ENCODE measurements at regions not wholly inside any gene's neighbourhood (a gene's known extent, or its start where the extent isn't known, plus 50 kb on each side); places are given as distances from the start of the nearest gene placed in this dataset.

GRCh38 chr7:33680682-33681081 lies 224.7 kb upstream of the BMPER start:
- Histone ChIP-seq H4K20me1 (no peaks in the 10 kb centered on the region), H3K36me3 (no peaks in the 10 kb centered on the region), H3K9me3 (no peaks in the 10 kb centered on the region), H3K27me3 (no peaks in the 10 kb centered on the region), H3K27ac (no peak overlapping the region), H3K4me2 (no peak overlapping the region), H3K4me1 (no peaks in the 10 kb centered on the region), H3K4me3 (no peak overlapping the region), H3K9ac (no peak overlapping the region)
- TF ChIP-seq Cebpa-rat (IDR thresholded peaks at IDR 0.05) = no peak

DNA sequence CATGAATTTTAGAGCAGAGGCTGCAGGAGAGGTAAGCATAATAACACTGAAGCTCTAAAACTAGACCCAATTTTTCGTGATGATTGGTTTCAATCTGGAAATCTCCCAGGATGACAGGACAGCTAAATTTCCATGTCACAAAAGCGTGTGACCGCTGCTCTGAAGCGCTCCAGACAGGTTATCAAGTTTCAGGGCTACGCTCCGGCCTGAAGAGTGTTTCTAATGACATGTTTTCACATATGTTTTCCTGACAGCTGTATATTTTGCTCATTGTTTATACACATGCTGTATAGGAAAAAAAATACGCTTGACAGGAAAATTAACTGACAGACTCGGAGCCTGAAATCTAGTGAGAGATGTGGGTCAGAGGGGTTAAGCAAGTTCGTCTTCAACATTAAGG lies 219.8 kb upstream of the BMPER start:
- no peaks in the 10 kb centered on the region for H3K9me3 ChIP-seq
- TF ChIP-seq Cebpa-rat (IDR thresholded peaks at IDR 0.05) = no peak
- H4K20me1 ChIP-seq = no peaks in the 10 kb centered on the region
- H3K27ac ChIP-seq = no peak overlapping the region
- no peak overlapping the region for H3K4me3 ChIP-seq
- no peak overlapping the region for H3K9ac ChIP-seq
- no peaks in the 10 kb centered on the region for H3K36me3 ChIP-seq
- no peaks in the 10 kb centered on the region for H3K4me1 ChIP-seq
- H3K27me3 ChIP-seq = no peaks in the 10 kb centered on the region
- H3K4me2 ChIP-seq = no peak overlapping the region

GRCh38 chr7:33685981-33686683 lies 219.2 kb upstream of the BMPER start:
- Histone ChIP-seq H3K4me3 (no peak overlapping the region), H3K4me2 (no peak overlapping the region), H4K20me1 (no peaks in the 10 kb centered on the region), H3K27ac (no peak overlapping the region), H3K9ac (no peak overlapping the region), H3K36me3 (no peaks in the 10 kb centered on the region), H3K4me1 (no peaks in the 10 kb centered on the region), H3K27me3 (no peaks in the 10 kb centered on the region), H3K9me3 (no peaks in the 10 kb centered on the region)
- TF ChIP-seq Cebpa-rat (IDR thresholded peaks at IDR 0.05) = no peak

DNA sequence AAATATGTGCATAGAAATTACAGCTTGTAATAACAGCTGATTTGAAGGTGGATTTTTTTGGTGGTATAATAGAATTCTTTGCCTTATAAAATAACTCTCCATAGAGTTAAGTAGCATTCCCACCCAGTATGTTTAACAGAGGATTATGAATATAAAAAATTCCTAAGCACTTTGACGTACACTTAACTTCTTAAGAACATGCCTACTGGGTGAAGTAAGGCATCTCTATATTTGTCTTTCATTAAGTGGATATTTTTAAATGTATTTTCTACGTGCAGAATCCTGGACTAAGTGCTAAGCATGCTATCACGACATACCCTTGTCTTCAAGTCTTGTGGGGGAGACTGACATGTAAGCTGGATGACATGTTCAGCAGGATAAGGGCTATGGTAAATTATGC lies 217.7 kb upstream of the BMPER start:
- no peak overlapping the region for H3K4me3 ChIP-seq
- no peak overlapping the region for H3K27ac ChIP-seq
- TF ChIP-seq Cebpa-rat (IDR thresholded peaks at IDR 0.05) = no peak
- H3K9me3 ChIP-seq = no peaks in the 10 kb centered on the region
- no peak overlapping the region for H3K9ac ChIP-seq
- no peak overlapping the region for H3K4me2 ChIP-seq
- no peaks in the 10 kb centered on the region for H3K36me3 ChIP-seq
- no peaks in the 10 kb centered on the region for H3K4me1 ChIP-seq
- no peaks in the 10 kb centered on the region for H4K20me1 ChIP-seq
- H3K27me3 ChIP-seq = no peaks in the 10 kb centered on the region

- Histone ChIP-seq H3K36me3 (no peaks in the 10 kb centered on the region), H3K4me3 (no peak overlapping the region)
These were observed 214.2 kb upstream of the BMPER start for GRCh38 chr7:33691180-33691579.

GRCh38 chr7:33692956-33693355 lies 212.4 kb upstream of the BMPER start:
- TF ChIP-seq Cebpa-rat (IDR thresholded peaks at IDR 0.05) = no peak
- no peaks in the 10 kb centered on the region for H3K27me3 ChIP-seq
- no peaks in the 10 kb centered on the region for H4K20me1 ChIP-seq
- H3K4me1 ChIP-seq = no peaks in the 10 kb centered on the region
- no peak overlapping the region for H3K9ac ChIP-seq
- no peak overlapping the region for H3K4me3 ChIP-seq
- H3K36me3 ChIP-seq = no peaks in the 10 kb centered on the region
- H3K4me2 ChIP-seq = no peak overlapping the region
- H3K27ac ChIP-seq = no peak overlapping the region
- H3K9me3 ChIP-seq = no peaks in the 10 kb centered on the region

More at GRCh38 chr7:33691180-33691579, 214.2 kb upstream of the BMPER start:
- Histone ChIP-seq H3K27me3 (no peaks in the 10 kb centered on the region), H3K4me1 (no peaks in the 10 kb centered on the region), H4K20me1 (no peaks in the 10 kb centered on the region), H3K9ac (no peak overlapping the region), H3K4me2 (no peak overlapping the region), H3K9me3 (no peaks in the 10 kb centered on the region), H3K27ac (no peak overlapping the region)
- TF ChIP-seq Cebpa-rat (IDR thresholded peaks at IDR 0.05) = no peak

- Histone ChIP-seq H3K9ac (no peak overlapping the region), H3K4me1 (no peaks in the 10 kb centered on the region), H3K36me3 (no peaks in the 10 kb centered on the region), H3K27ac (no peak overlapping the region), H4K20me1 (no peaks in the 10 kb centered on the region), H3K9me3 (no peaks in the 10 kb centered on the region), H3K4me3 (no peak overlapping the region), H3K27me3 (no peaks in the 10 kb centered on the region), H3K4me2 (no peak overlapping the region)
- TF ChIP-seq Cebpa-rat (IDR thresholded peaks at IDR 0.05) = no peak
These were observed 211.3 kb upstream of the BMPER start for GRCh38 chr7:33694006-33694405.

- no peak overlapping the region for H3K4me3 ChIP-seq
- no peaks in the 10 kb centered on the region for H3K27me3 ChIP-seq
- no peak for TF ChIP-seq Cebpa-rat (IDR thresholded peaks at IDR 0.05)
- H3K4me1 ChIP-seq = no peaks in the 10 kb centered on the region
- peaks cover 28% of the 10 kb centered on the region for H3K9me3 ChIP-seq
- H3K27ac ChIP-seq = no peak overlapping the region
- no peaks in the 10 kb centered on the region for H4K20me1 ChIP-seq
- no peak overlapping the region for H3K9ac ChIP-seq
- no peak overlapping the region for H3K4me2 ChIP-seq
- H3K36me3 ChIP-seq = no peaks in the 10 kb centered on the region
These were observed 207.7 kb upstream of the BMPER start for GRCh38 chr7:33697616-33698015.

- H3K4me2 ChIP-seq = no peak overlapping the region
- no peaks in the 10 kb centered on the region for H3K36me3 ChIP-seq
- peaks cover 30% of the 10 kb centered on the region for H3K9me3 ChIP-seq
- no peaks in the 10 kb centered on the region for H3K4me1 ChIP-seq
- H3K4me3 ChIP-seq = no peak overlapping the region
- no peaks in the 10 kb centered on the region for H3K27me3 ChIP-seq
- no peak for TF ChIP-seq Cebpa-rat (IDR thresholded peaks at IDR 0.05)
- no peaks in the 10 kb centered on the region for H4K20me1 ChIP-seq
- no peak overlapping the region for H3K9ac ChIP-seq
- no peak overlapping the region for H3K27ac ChIP-seq
These were observed 207.3 kb upstream of the BMPER start for GRCh38 chr7:33698041-33698440.

DNA sequence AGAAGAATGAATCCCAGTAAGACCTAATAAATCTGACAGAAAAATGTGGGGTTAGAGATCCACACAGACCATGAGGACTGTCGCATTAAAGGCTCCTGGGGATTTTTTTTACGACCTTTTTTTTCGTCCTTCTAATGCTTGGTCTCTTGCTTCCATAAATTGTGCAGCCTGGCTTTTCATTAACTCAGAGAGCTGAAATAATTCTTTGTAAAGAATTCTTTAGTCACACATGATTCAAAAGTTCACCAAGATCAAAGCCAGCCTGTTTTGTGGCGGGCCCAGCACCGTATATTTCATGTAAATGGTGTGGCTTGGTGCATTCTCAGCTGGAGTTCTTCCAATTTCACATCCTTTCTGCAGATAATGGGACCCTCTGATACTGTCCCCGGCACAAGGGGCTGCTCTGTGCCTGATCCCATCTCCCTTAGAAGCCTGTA lies 206.6 kb upstream of the BMPER start:
- Histone ChIP-seq H3K27me3 (no peaks in the 10 kb centered on the region), H4K20me1 (no peaks in the 10 kb centered on the region), H3K36me3 (no peaks in the 10 kb centered on the region), H3K9ac (no peak overlapping the region), H3K27ac (no peak overlapping the region), H3K9me3 (peaks cover 30% of the 10 kb centered on the region), H3K4me1 (no peaks in the 10 kb centered on the region), H3K4me3 (no peak overlapping the region), H3K4me2 (no peak overlapping the region)
- no peak for TF ChIP-seq Cebpa-rat (IDR thresholded peaks at IDR 0.05)
